ENCODE measurements at regions not wholly inside any gene's neighbourhood (a gene's known extent, or its start where the extent isn't known, plus 50 kb on each side); places are given as distances from the start of the nearest gene placed in this dataset.

GRCh38 chr1:106027871-106028270 is 1028.6 kb upstream of the PRMT6 start:
- ChIA-PET CTCF (no interaction called here), POLR2A (no interaction called here)
- Histone ChIP-seq H3K4me3 (replicated peaks in 1 of 3; ENCODE audit: insufficient read depth in 1 of 3, low read depth in 1 of 3, low read length in 3 of 3) (no peak overlapping the region), H3K9ac (replicated peaks; ENCODE audit: extremely low read depth, insufficient read depth, low read length) (no peak overlapping the region), H3K9me3 (replicated peaks; ENCODE audit: control insufficient read depth, insufficient read depth, low read length) (no peaks in the 10 kb centered on the region), H3K9me1 (replicated peaks; ENCODE audit: control insufficient read depth, extremely low read depth, insufficient read depth, low read length) (no peaks in the 10 kb centered on the region), H3K4me1 (ENCODE audit: control insufficient read depth, extremely low read depth, insufficient read depth, low read length) (no peaks in the 10 kb centered on the region), H3K27me3 (ENCODE audit: control insufficient read depth in 2 of 2, insufficient read depth in 2 of 2, low read length in 2 of 2) (no peaks in the 10 kb centered on the region), H3K27ac (ENCODE audit: insufficient read depth, low read depth, low read length) (no peak overlapping the region), H3K4me2 (ENCODE audit: insufficient read depth, low read length) (no peak overlapping the region), H4K20me1 (replicated peaks; ENCODE audit: control insufficient read depth, extremely low read depth, insufficient read depth, low read length) (no peaks in the 10 kb centered on the region), H2AFZ (ENCODE audit: low read depth, low read length) (no peak overlapping the region), H3K79me2 (ENCODE audit: control insufficient read depth, insufficient read depth, low read length) (no peaks in the 10 kb centered on the region), H3K36me3 (ENCODE audit: control insufficient read depth in 2 of 2, extremely low read depth in 1 of 2, insufficient read depth in 2 of 2, low read length in 2 of 2) (no peaks in the 10 kb centered on the region)
- FAIRE-seq (no peak), DNase-seq (ENCODE audit: low read depth, low spot score) (no peak)
- BruUV-seq (replicated peaks), result no TSS peak
- no peak for TF ChIP-seq POLR2A (IDR thresholded peaks at IDR 0.05; ENCODE audit: low read depth, low read length)
- no peak for TF ChIP-seq JUN (IDR thresholded peaks at IDR 0.05; ENCODE audit: borderline replicate concordance, insufficient read depth, insufficient read length, low read depth)
- no peak for TF ChIP-seq GATA2 (IDR thresholded peaks at IDR 0.05; ENCODE audit: insufficient read depth, insufficient read length, low read depth, low read length)
- TF ChIP-seq MYC (IDR thresholded peaks at IDR 0.05; ENCODE audit: low read depth, low read length), result no peak
- TF ChIP-seq FOS (IDR thresholded peaks at IDR 0.05; ENCODE audit: borderline replicate concordance, insufficient read depth, low read length), result no peak
- no peak for TF ChIP-seq EZH2 (IDR thresholded peaks at IDR 0.05; ENCODE audit: borderline replicate concordance, low read depth, low read length, severe bottlenecking)
- TF ChIP-seq MAX (IDR thresholded peaks at IDR 0.05; ENCODE audit: insufficient read depth, insufficient read length), result no peak
- TF ChIP-seq POLR2AphosphoS5 (IDR thresholded peaks at IDR 0.05; ENCODE audit: insufficient read depth, low read depth, low read length), result no peak
- TF ChIP-seq CTCF (IDR thresholded peaks at IDR 0.05; ENCODE audit: extremely low read depth in 1 of 2, insufficient read depth in 1 of 2, low read depth in 1 of 2, low read length in 2 of 2), result no peak
- dilution Hi-C loops (cut with MboI; ENCODE audit: extremely low pct_ligation_motif_present, low sequenced_read_pairs) (no loop called here), intact Hi-C loops (cut with micrococcal nuclease) (no loop called here)

Measured in endothelial cell of umbilical vein (primary cell).